CD14-positive monocyte (primary cell): ENCODE measurements at regions not wholly inside any gene's neighbourhood (a gene's known extent, or its start where the extent isn't known, plus 50 kb on each side); places are given as distances from the start of the nearest gene placed in this dataset.

Experiments
- DNase-seq, 3 donors: peaks; one replicate each; pipeline ENCODE4 v3.0.0-alpha.2; 2011 to 2022
- H2AFZ ChIP-seq: 2 replicates; pipeline ENCODE4 v1.6.0; 2012; ENCODE audit warnings: mild to moderate bottlenecking, low read depth, low read length, inconsistent platforms; ENCODE audit not compliant: insufficient read depth, poor library complexity, severe bottlenecking
- H3K27ac ChIP-seq, 2 donors: 1 replicate in 1 of 2; 2 replicates in 1 of 2; pipeline ENCODE4 v1.5.1; 2012 to 2013; ENCODE audit warnings: low read length in 2 of 2, control low read depth in 1 of 2, inconsistent platforms in 1 of 2, low read depth in 1 of 2, mild to moderate bottlenecking in 1 of 2
- H3K27me3 ChIP-seq, 2 donors: one replicate each; pipeline versions ENCODE4 v1.6.0 to v1.6.1; 2011 to 2013; ENCODE audit warnings: low read length in 2 of 2; ENCODE audit not compliant: control insufficient read depth in 2 of 2, insufficient read depth in 2 of 2
- H3K36me3 ChIP-seq, 2 donors: replicated peaks in 1 of 2; 1 replicate in 1 of 2; 2 replicates in 1 of 2; pipeline versions ENCODE4 v1.5.1 to v1.6.1; 2012 to 2013; ENCODE audit warnings: low read length in 2 of 2, control low read depth in 1 of 2, inconsistent platforms in 1 of 2, mild to moderate bottlenecking in 1 of 2; ENCODE audit not compliant: insufficient read depth in 2 of 2, control insufficient read depth in 1 of 2
- H3K4me1 ChIP-seq, 2 donors: 1 replicate in 1 of 2; 2 replicates in 1 of 2; pipeline versions ENCODE4 v1.5.1 to v1.6.1; 2012 to 2013; ENCODE audit warnings: low read length in 2 of 2, control low read depth in 1 of 2, inconsistent platforms in 1 of 2, mild to moderate bottlenecking in 1 of 2, moderate library complexity in 1 of 2; ENCODE audit not compliant: insufficient read depth in 2 of 2, control insufficient read depth in 1 of 2
- H3K4me2 ChIP-seq: replicated peaks from 2 replicates; pipeline ENCODE3; 2012; ENCODE audit warnings: low read length, moderate library complexity, mild to moderate bottlenecking; ENCODE audit not compliant: poor library complexity, severe bottlenecking; ENCODE audit errors: extremely low read depth
- H3K4me3 ChIP-seq, 3 experiments: fragments of 200-600 bp in 1 of 3; sonication (generic) in 1 of 3; replicated peaks in 1 of 3; 1 replicate in 2 of 3; 2 replicates in 1 of 3; pipeline ENCODE4 v1.5.1; 2011 to 2013; ENCODE audit warnings: low read length in 3 of 3, mild to moderate bottlenecking in 3 of 3, control low read depth in 2 of 3, low read depth in 2 of 3, inconsistent platforms in 1 of 3, moderate library complexity in 1 of 3
- H3K79me2 ChIP-seq: 2 replicates; pipeline ENCODE4 v1.6.0; 2012; ENCODE audit warnings: mild to moderate bottlenecking, control low read depth, inconsistent platforms, low read length, moderate library complexity; ENCODE audit not compliant: insufficient read depth
- H3K9ac ChIP-seq: 2 replicates; pipeline ENCODE4 v1.6.0; 2017; ENCODE audit warnings: low read length, mild to moderate bottlenecking; ENCODE audit not compliant: insufficient read depth, poor library complexity, severe bottlenecking
- H3K9me3 ChIP-seq, 2 donors: replicated peaks in 1 of 2; 1 replicate in 1 of 2; 2 replicates in 1 of 2; pipeline versions ENCODE4 v1.5.1 to v1.6.1; 2012 to 2013; ENCODE audit warnings: low read length in 2 of 2, control low read depth in 1 of 2; ENCODE audit not compliant: control insufficient read depth in 1 of 2, insufficient read depth in 1 of 2
- H4K20me1 ChIP-seq: 2 replicates; pipeline ENCODE4 v1.6.0; 2012; ENCODE audit warnings: mild to moderate bottlenecking, low read length, control low read depth, moderate library complexity; ENCODE audit not compliant: insufficient read depth
- H3K27ac Mint-ChIP-seq, 7 donors: one replicate each; pipeline ENCODE4 v1.8.0; 2020; ENCODE audit warnings: mild to moderate bottlenecking in 7 of 7, mixed read lengths in 7 of 7, moderate library complexity in 6 of 7, inconsistent platforms in 2 of 7
- H3K27me3 Mint-ChIP-seq, 3 donors: one replicate each; pipeline ENCODE4 v1.8.0; 2021 to 2022; ENCODE audit warnings: low read depth in 3 of 3, mild to moderate bottlenecking in 3 of 3, mixed read lengths in 3 of 3, moderate library complexity in 3 of 3, inconsistent platforms in 1 of 3
- H3K36me3 Mint-ChIP-seq, 2 donors: one replicate each; pipeline ENCODE4 v1.8.0; 2020; ENCODE audit warnings: mixed read lengths in 2 of 2, inconsistent platforms in 1 of 2, mild to moderate bottlenecking in 1 of 2
- H3K4me1 Mint-ChIP-seq: one replicate; pipeline ENCODE4 v1.8.0; 2020; ENCODE audit warnings: mild to moderate bottlenecking, mixed read lengths
- H3K4me3 Mint-ChIP-seq, 2 donors: one replicate each; pipeline ENCODE4 v1.8.0; 2020; ENCODE audit warnings: mild to moderate bottlenecking in 2 of 2, mixed read lengths in 2 of 2, moderate library complexity in 1 of 2
- H3K9me3 Mint-ChIP-seq, 7 donors: one replicate each; pipeline ENCODE4 v1.8.0; 2020 to 2022; ENCODE audit warnings: mixed read lengths in 7 of 7, mild to moderate bottlenecking in 6 of 7, moderate library complexity in 6 of 7, inconsistent platforms in 2 of 7
- WGBS: methylation state at CpG from one replicate; pipeline ENCODE4 v1.1.5; 2013; ENCODE audit warnings: missing lambda C conversion rate; ENCODE audit not compliant: insufficient coverage; 5-methylcytosine and 5-hydroxymethylcytosine counted together
- intact Hi-C, 2 donors: fragments of 100-400 bp; cut with micrococcal nuclease; formaldehyde crosslinking; loops; one replicate each; pipeline versions ENCODE4 v1.15.0 to v1.15.1; 2023
- TF ChIP-seq, protein P1 (sequence below): fragments of 200-600 bp; IDR thresholded peaks from one replicate; pipeline ENCODE4 v1.8.0; 2022; ENCODE audit warnings: antibody characterized with exemption, mild to moderate bottlenecking

GRCh38 chr3:99570061-99570460 is 68.3 kb upstream of the COL8A1 start:
- no peaks in the 10 kb centered on the region for H4K20me1 ChIP-seq
- H3K9ac ChIP-seq: no peak overlapping the region
- no peak overlapping the region for H3K4me3 ChIP-seq
- peaks cover 0 to 3% (median 2%) of the 10 kb centered on the region in 3 donors for H3K27me3 Mint-ChIP-seq
- TF ChIP-seq, protein P1, sequence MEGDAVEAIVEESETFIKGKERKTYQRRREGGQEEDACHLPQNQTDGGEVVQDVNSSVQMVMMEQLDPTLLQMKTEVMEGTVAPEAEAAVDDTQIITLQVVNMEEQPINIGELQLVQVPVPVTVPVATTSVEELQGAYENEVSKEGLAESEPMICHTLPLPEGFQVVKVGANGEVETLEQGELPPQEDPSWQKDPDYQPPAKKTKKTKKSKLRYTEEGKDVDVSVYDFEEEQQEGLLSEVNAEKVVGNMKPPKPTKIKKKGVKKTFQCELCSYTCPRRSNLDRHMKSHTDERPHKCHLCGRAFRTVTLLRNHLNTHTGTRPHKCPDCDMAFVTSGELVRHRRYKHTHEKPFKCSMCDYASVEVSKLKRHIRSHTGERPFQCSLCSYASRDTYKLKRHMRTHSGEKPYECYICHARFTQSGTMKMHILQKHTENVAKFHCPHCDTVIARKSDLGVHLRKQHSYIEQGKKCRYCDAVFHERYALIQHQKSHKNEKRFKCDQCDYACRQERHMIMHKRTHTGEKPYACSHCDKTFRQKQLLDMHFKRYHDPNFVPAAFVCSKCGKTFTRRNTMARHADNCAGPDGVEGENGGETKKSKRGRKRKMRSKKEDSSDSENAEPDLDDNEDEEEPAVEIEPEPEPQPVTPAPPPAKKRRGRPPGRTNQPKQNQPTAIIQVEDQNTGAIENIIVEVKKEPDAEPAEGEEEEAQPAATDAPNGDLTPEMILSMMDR: no peak
- H3K9me3 ChIP-seq: no peaks in the 10 kb centered on the region
- no peak overlapping the region for H3K4me3 Mint-ChIP-seq
- no peaks in the 10 kb centered on the region for H3K36me3 ChIP-seq
- H3K4me1 ChIP-seq: no peaks in the 10 kb centered on the region
- intact Hi-C loops: no loop called here
- H3K27ac Mint-ChIP-seq: no peak overlapping the region
- H3K27ac ChIP-seq: no peak overlapping the region
- no peaks in the 10 kb centered on the region for H3K79me2 ChIP-seq
- no peaks in the 10 kb centered on the region for H3K27me3 ChIP-seq
- H3K9me3 Mint-ChIP-seq: peaks cover 0 to 9% (median 3%) of the 10 kb centered on the region in 7 donors
- H2AFZ ChIP-seq: no peak overlapping the region
- no peak for DNase-seq
- H3K36me3 Mint-ChIP-seq: no peaks in the 10 kb centered on the region
- no peak overlapping the region for H3K4me2 ChIP-seq
- H3K4me1 Mint-ChIP-seq: no peaks in the 10 kb centered on the region
- no CpG with 5 or more reads among the region's 1 CpG for WGBS

DNA sequence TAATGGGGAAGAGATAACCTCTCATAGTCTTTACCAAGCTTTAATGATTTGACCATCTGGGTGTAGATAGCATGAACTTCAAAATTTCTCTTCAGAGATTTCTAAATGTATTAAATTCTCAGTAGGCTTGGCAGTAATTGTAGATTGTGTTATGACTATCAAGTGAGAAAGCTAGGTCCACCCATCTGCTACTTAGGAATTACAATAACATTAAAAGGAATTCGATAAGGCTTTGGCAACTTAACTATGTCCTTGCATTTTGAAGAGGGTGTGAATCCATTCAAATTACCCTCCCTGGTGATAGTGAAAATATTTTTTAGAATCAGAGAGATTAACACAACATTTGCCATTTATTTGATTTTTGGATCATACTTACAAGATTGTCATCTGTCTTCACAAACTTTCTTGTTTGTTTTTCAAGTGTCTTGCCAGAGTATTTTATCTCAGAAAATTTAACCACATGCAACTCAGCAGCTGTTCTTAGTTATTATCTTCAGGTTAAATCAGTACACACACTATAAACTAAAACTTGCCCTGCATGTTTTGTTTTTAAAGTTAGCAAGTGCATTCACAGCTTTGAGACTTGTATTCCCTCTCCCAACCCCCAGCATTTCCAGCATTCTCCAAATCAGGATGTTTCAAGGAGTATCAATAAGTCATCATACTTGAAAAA is 69.6 kb upstream of the COL8A1 start:
- intact Hi-C loops: no loop called here

More for the DNA sequence above, 69.6 kb upstream of the COL8A1 start:
- Histone ChIP-seq H2AFZ (no peak overlapping the region), H3K27ac (no peak overlapping the region), H3K27me3 (no peaks in the 10 kb centered on the region), H4K20me1 (no peaks in the 10 kb centered on the region), H3K4me2 (no peak overlapping the region), H3K79me2 (no peaks in the 10 kb centered on the region), H3K9me3 (no peaks in the 10 kb centered on the region), H3K4me1 (no peaks in the 10 kb centered on the region), H3K36me3 (no peaks in the 10 kb centered on the region), H3K4me3 (no peak overlapping the region), H3K9ac (no peak overlapping the region)
- Mint-ChIP-seq H3K4me1 (no peaks in the 10 kb centered on the region), H3K27me3 (peaks cover 0 to 3% (median 2%) of the 10 kb centered on the region in 3 donors), H3K9me3 (peaks cover 0 to 8% (median 3%) of the 10 kb centered on the region in 7 donors), H3K36me3 (no peaks in the 10 kb centered on the region), H3K27ac (no peak overlapping the region), H3K4me3 (no peak overlapping the region)
- no CpG with 5 or more reads among the region's 1 CpG for WGBS
- DNase-seq: no peak
- TF ChIP-seq, protein P1: no peak
